ENCODE measurements at regions not wholly inside any gene's neighbourhood (a gene's known extent, or its start where the extent isn't known, plus 50 kb on each side); places are given as distances from the start of the nearest gene placed in this dataset.

DNA sequence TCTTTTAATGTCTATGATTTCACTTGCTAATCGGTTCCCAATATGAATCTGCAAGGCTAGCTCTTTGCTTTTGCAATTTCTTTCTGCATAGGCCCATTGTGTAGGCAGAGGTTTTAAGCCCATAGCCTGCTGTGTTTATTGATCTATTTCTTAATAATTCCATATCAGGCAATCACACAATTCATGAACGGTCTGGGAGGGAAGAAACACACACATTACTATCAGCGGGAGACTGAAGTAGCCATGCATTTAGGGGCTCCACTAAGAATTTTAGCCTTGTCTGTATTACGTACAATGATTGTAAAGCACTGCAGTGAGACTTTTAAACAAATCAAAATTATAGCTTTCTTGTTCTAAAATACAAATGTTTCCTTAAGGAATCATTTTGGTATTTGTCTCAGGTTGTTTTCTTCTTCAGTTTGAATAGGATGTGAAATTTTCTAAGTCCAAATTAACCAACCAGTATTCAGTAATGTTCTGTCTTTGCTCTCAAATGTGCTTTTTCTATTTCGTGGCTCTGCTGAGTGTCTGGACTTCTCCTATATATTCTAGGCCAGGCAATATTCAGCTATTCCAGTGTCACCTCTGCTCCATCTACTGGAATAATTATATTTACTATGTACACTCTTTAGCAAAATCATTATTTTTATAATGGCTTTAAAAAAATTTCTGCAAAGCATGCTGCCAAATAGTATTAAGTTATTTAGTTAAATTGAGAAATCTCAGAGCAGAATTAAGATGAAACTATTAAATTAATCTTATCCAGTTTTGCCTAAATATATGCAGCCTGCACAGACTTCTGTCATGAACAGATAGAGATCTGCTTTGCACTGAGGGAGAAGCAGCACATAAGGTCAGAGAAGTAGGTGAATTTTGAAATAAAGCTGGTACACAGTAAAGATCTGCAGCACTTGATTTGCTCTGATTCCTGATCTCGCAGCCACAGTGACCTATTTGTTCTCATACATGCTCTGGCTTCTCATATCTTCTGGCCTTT is 103.0 kb upstream of the NAALADL2 start:
- Histone ChIP-seq H3K9ac (no peak overlapping the region), H2AFZ (no peak overlapping the region), H3K27ac (no peak overlapping the region), H3K36me3 (ENCODE audit: control insufficient read depth, insufficient read depth, low read length) (no peaks in the 10 kb centered on the region), H3K27me3 (ENCODE audit: control insufficient read depth, insufficient read depth, low read length) (no peaks in the 10 kb centered on the region), H3K4me1 (no peaks in the 10 kb centered on the region), H3K4me3 (ENCODE audit: low read depth, low read length) (no peak overlapping the region), H3K9me3 (ENCODE audit: control insufficient read depth, low read length) (no peaks in the 10 kb centered on the region), H3K4me2 (ENCODE audit: low read length) (no peak overlapping the region), H3K79me2 (no peaks in the 10 kb centered on the region)
- TF ChIP-seq, protein P1, sequence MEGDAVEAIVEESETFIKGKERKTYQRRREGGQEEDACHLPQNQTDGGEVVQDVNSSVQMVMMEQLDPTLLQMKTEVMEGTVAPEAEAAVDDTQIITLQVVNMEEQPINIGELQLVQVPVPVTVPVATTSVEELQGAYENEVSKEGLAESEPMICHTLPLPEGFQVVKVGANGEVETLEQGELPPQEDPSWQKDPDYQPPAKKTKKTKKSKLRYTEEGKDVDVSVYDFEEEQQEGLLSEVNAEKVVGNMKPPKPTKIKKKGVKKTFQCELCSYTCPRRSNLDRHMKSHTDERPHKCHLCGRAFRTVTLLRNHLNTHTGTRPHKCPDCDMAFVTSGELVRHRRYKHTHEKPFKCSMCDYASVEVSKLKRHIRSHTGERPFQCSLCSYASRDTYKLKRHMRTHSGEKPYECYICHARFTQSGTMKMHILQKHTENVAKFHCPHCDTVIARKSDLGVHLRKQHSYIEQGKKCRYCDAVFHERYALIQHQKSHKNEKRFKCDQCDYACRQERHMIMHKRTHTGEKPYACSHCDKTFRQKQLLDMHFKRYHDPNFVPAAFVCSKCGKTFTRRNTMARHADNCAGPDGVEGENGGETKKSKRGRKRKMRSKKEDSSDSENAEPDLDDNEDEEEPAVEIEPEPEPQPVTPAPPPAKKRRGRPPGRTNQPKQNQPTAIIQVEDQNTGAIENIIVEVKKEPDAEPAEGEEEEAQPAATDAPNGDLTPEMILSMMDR (IDR thresholded peaks at IDR 0.05), result no peak

DNA sequence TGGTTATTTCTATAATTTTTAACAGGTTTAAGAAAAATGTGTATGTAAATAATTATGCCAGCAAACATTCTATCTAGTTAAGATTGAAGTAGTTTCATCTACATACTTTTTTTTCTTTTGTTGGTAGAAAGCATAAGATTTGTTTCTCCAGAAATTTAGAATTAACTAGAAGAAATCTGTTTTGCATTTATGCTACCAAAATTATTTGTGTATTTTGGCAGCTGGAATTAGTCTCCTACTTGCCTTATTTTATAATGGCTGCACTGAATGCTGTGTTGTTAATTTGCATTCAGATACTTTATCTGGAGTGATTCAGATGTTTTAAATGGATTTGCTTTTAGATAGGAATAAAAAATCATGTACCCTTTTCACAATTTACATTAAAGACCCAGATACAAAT is 100.2 kb upstream of the NAALADL2 start:
- Histone ChIP-seq H3K4me1 (no peaks in the 10 kb centered on the region), H3K27ac (no peak overlapping the region), H3K27me3 (ENCODE audit: control insufficient read depth, insufficient read depth, low read length) (no peaks in the 10 kb centered on the region), H3K4me3 (ENCODE audit: low read depth, low read length) (no peak overlapping the region), H3K9ac (no peak overlapping the region), H2AFZ (no peak overlapping the region), H3K4me2 (ENCODE audit: low read length) (no peak overlapping the region), H3K36me3 (ENCODE audit: control insufficient read depth, insufficient read depth, low read length) (no peaks in the 10 kb centered on the region), H3K79me2 (no peaks in the 10 kb centered on the region), H3K9me3 (ENCODE audit: control insufficient read depth, low read length) (no peaks in the 10 kb centered on the region)
- TF ChIP-seq, protein P1 (IDR thresholded peaks at IDR 0.05), result no peak

DNA sequence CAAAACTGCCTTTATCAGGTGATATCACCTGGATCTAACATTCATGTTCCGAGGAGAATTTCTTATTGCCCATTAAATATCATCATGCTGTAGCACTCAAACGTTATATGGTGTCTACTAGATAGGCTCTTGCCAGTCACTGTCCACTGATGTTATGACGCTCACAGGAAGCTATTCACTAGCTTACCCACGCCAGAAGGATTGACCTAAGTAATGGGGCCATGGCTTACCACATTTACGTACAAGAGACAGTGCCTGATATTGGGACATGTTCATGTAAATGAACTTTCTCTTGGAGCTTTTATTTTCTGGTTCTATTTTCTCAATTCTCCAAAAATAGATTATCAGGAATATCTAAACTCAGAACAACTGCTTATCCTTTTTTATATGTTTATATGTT is 91.7 kb upstream of the NAALADL2 start:
- no peak overlapping the region for H3K4me3 ChIP-seq (ENCODE audit: low read depth, low read length)

DNA sequence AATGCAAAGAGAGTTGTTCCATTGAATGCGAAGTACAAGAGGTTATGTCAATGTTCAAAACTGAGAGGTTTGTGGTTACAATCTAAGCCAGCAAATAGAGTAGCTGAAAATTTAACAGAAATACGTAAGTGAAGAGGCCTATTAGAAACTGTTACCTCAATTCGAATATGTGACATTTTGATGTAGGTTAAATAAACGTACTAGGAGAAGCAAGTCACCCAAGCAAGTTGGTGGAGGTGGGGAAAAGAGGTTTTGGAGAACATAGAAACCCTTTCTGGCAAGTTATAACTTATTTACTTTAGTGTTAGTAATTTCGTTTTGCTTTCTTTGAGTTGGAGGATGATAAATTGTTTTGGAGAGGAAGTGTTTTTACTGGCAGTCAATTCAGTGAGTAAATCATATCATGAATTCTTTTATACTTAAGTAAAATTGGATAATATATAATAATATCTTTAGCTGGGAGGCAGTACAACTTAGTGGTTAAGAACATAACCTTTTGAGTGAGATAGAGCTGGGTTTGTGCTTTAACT is 91.2 kb upstream of the NAALADL2 start:
- H3K4me2 ChIP-seq (ENCODE audit: low read length), result no peak overlapping the region
- H3K4me3 ChIP-seq (ENCODE audit: low read depth, low read length), result no peak overlapping the region
- no peak overlapping the region for H3K9ac ChIP-seq
- H3K4me1 ChIP-seq, result no peaks in the 10 kb centered on the region
- no peaks in the 10 kb centered on the region for H3K9me3 ChIP-seq (ENCODE audit: control insufficient read depth, low read length)
- H3K36me3 ChIP-seq (ENCODE audit: control insufficient read depth, insufficient read depth, low read length), result no peaks in the 10 kb centered on the region
- H2AFZ ChIP-seq, result no peak overlapping the region
- H3K27ac ChIP-seq, result no peak overlapping the region
- TF ChIP-seq, protein P1 (IDR thresholded peaks at IDR 0.05), result no peak
- no peaks in the 10 kb centered on the region for H3K79me2 ChIP-seq
- H3K27me3 ChIP-seq (ENCODE audit: control insufficient read depth, insufficient read depth, low read length), result no peaks in the 10 kb centered on the region

More for the DNA sequence above, 91.7 kb upstream of the NAALADL2 start:
- Histone ChIP-seq H2AFZ (no peak overlapping the region), H3K27ac (no peak overlapping the region), H3K9ac (no peak overlapping the region), H3K36me3 (ENCODE audit: control insufficient read depth, insufficient read depth, low read length) (no peaks in the 10 kb centered on the region), H3K4me2 (ENCODE audit: low read length) (no peak overlapping the region), H3K4me1 (no peaks in the 10 kb centered on the region), H3K79me2 (no peaks in the 10 kb centered on the region), H3K9me3 (ENCODE audit: control insufficient read depth, low read length) (no peaks in the 10 kb centered on the region), H3K27me3 (ENCODE audit: control insufficient read depth, insufficient read depth, low read length) (no peaks in the 10 kb centered on the region)
- TF ChIP-seq, protein P1 (IDR thresholded peaks at IDR 0.05), result no peak

All from parathyroid adenoma (tissue), 2 donors.